ENCODE measurements at regions not wholly inside any gene's neighbourhood (a gene's known extent, or its start where the extent isn't known, plus 50 kb on each side); places are given as distances from the start of the nearest gene placed in this dataset.

- TF ChIP-seq TAF1 (IDR thresholded peaks at IDR 0.05; ENCODE audit: low read depth) (no peak), CEBPB (IDR thresholded peaks at IDR 0.05) (no peak), EP300 (IDR thresholded peaks at IDR 0.05; ENCODE audit: borderline replicate concordance) (no peak), USF1 (IDR thresholded peaks at IDR 0.05) (no peak)
These were observed 251.1 kb downstream of the INHBA start for GRCh38 chr7:41451826-41452225.

Measured in Ishikawa (cell line).